ENCODE measurements at regions not wholly inside any gene's neighbourhood (a gene's known extent, or its start where the extent isn't known, plus 50 kb on each side); places are given as distances from the start of the nearest gene placed in this dataset.

DNA sequence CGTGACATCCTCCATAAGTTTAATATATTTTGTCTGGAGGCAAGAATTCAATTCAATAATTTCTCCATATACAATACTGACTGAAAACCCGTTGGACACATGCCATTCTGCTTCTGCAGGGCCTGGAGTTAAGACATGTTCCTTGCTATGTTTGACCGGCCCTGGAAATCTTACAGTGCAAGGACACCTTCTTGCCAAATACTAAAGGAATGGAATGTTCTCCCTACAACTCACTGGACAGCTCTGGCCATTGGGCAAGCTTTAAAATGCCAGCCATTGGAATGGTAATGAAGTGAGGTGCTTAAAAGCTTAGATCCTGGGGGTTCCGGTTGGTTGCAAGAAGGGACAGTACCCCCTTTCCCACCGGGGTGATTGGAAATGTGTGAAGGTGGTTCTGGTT, 329.8 kb upstream of the PROK2 start:
- no peak for DNase-seq (ENCODE audit: extremely low spot score in 2 of 2)
- Histone ChIP-seq H3K9me3 (no peaks in the 10 kb centered on the region), H3K36me3 (no peaks in the 10 kb centered on the region), H3K27me3 (no peaks in the 10 kb centered on the region), H3K4me1 (no peaks in the 10 kb centered on the region), H3K27ac (no peak overlapping the region), H3K4me3 (no peak overlapping the region)
- TF ChIP-seq POLR2A (IDR thresholded peaks at IDR 0.05) (no peak), POLR2AphosphoS5 (IDR thresholded peaks at IDR 0.05; ENCODE audit: insufficient read depth in 1 of 2, low read depth in 1 of 2) (no peak)
- TF ChIP-seq, protein P1, sequence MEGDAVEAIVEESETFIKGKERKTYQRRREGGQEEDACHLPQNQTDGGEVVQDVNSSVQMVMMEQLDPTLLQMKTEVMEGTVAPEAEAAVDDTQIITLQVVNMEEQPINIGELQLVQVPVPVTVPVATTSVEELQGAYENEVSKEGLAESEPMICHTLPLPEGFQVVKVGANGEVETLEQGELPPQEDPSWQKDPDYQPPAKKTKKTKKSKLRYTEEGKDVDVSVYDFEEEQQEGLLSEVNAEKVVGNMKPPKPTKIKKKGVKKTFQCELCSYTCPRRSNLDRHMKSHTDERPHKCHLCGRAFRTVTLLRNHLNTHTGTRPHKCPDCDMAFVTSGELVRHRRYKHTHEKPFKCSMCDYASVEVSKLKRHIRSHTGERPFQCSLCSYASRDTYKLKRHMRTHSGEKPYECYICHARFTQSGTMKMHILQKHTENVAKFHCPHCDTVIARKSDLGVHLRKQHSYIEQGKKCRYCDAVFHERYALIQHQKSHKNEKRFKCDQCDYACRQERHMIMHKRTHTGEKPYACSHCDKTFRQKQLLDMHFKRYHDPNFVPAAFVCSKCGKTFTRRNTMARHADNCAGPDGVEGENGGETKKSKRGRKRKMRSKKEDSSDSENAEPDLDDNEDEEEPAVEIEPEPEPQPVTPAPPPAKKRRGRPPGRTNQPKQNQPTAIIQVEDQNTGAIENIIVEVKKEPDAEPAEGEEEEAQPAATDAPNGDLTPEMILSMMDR (IDR thresholded peaks at IDR 0.05) = no peak
- intact Hi-C loops (cut with DNase I) = no loop called here

DNA sequence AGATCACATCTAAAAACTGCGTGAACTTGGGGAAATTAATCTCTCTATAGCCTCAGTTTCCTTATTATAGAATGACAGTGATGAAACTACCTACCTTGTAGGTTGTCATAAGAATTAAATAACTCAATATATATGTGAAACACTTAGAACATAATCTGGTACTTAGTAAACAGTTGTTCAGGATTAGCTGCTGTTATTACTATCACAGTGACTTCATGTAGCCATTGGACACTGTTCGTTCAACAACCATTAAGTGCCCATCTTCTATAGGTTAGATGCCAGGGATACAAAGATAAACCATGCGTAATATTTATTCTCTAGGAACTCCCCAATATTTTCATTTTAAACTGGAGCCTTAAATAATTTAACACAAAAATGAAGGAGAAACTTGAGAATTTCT, 329.0 kb upstream of the PROK2 start:
- TF ChIP-seq, protein P1 (IDR thresholded peaks at IDR 0.05) = no peak
- TF ChIP-seq POLR2AphosphoS5 (IDR thresholded peaks at IDR 0.05; ENCODE audit: insufficient read depth in 1 of 2, low read depth in 1 of 2) (no peak), POLR2A (IDR thresholded peaks at IDR 0.05) (no peak)
- no peaks in the 10 kb centered on the region for H3K36me3 ChIP-seq
- no peak overlapping the region for H3K27ac ChIP-seq
- no peak overlapping the region for H3K4me3 ChIP-seq
- H3K4me1 ChIP-seq = no peaks in the 10 kb centered on the region
- H3K9me3 ChIP-seq = no peaks in the 10 kb centered on the region
- H3K27me3 ChIP-seq = no peaks in the 10 kb centered on the region
- intact Hi-C loops (cut with DNase I) = no loop called here
- no peak for DNase-seq (ENCODE audit: extremely low spot score in 2 of 2)

DNA sequence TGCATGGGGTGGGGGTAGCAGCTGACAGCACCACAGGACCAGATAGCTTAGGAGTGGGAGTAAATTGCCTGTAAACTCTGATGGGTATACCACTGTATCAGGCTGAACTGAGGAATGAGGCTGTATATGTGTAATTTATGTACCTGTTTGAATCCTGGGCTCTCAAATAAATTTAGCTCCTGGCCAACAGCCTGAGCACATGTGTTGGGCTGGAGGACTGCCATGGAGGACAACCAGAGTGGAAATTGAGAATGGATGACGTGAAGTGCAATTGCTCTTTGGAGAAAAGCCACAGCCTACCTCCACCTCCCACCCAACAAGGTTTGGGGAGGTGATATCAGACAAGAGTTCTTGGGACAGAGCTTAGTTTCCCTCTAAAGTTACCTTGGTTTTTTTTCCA, 328.6 kb upstream of the PROK2 start:
- intact Hi-C loops (cut with DNase I) = no loop called here
- Histone ChIP-seq H3K4me1 (no peaks in the 10 kb centered on the region), H3K36me3 (no peaks in the 10 kb centered on the region), H3K9me3 (no peaks in the 10 kb centered on the region), H3K4me3 (no peak overlapping the region), H3K27ac (no peak overlapping the region), H3K27me3 (no peaks in the 10 kb centered on the region)
- DNase-seq (ENCODE audit: extremely low spot score in 2 of 2) = no peak
- TF ChIP-seq POLR2A (IDR thresholded peaks at IDR 0.05) (no peak), POLR2AphosphoS5 (IDR thresholded peaks at IDR 0.05; ENCODE audit: insufficient read depth in 1 of 2, low read depth in 1 of 2) (no peak)
- TF ChIP-seq, protein P1 (IDR thresholded peaks at IDR 0.05) = no peak

DNA sequence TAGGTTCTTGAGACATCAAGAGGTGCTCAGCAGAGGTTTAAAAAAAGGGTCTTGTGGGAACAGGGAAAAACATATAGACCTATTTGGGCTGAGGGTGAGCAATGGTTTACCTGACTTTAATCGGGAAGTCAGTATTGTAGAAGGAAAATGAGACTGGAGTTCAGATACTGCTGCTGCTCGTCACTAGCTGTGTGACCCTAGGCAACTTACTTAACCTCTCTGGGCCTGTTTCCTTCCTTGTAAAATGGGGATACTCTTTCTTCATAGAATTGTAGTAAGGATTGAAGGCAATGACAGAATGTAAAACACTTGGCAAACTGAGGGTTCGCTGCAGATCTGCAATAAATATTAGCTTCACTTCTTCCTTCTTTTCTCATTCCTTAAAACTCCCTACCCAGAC, 327.5 kb upstream of the PROK2 start:
- TF ChIP-seq, protein P1 (IDR thresholded peaks at IDR 0.05) = no peak
- no peak for TF ChIP-seq POLR2AphosphoS5 (IDR thresholded peaks at IDR 0.05; ENCODE audit: insufficient read depth in 1 of 2, low read depth in 1 of 2)
- no peak for TF ChIP-seq POLR2A (IDR thresholded peaks at IDR 0.05)
- H3K27ac ChIP-seq = no peak overlapping the region
- H3K36me3 ChIP-seq = no peaks in the 10 kb centered on the region
- no peak overlapping the region for H3K4me3 ChIP-seq
- H3K27me3 ChIP-seq = no peaks in the 10 kb centered on the region
- intact Hi-C loops (cut with DNase I) = no loop called here
- no peaks in the 10 kb centered on the region for H3K9me3 ChIP-seq
- no peak for DNase-seq (ENCODE audit: extremely low spot score in 2 of 2)
- no peaks in the 10 kb centered on the region for H3K4me1 ChIP-seq

DNA sequence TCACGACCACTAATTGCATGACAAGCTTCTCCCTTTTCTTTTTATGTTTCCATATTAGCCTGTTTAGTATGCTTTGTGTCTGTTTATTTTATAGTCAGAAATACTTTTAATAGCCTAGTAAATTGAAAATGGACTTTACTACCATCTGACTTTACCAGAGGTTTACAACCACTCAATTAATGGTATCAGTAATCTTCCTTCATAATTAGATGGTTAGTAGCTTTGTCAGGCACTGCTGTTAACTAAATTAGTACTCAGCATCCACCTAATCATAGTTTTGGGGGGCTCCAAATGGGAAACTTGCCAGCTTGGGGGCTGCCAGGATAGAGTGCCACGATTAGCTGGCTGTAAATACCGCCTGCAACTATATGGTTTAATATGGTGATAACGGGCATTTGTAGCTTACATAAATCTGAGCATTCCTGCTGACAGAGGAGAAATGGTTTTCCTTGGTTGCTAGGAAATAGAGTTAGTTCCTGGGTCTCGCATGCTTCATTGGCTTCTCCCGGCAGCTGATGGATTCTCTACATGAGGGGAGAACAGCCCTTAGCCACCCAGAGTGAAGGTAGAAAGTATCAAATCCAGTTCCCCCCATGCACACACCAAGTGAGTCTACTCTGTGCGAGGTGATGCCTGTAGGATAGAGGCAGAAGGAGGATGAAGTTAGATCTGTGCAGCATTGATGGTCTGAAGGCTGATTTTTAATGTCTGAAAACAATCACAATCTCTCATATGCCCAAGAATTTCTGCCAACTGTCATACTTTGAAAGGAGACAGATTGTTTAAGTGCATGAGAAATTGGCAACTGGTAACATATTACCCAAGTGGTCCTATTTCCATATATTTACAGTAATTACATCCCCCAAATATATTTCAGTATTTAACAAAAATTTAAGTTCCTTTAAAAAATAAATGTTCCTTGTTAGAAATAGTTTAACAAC, 326.6 kb upstream of the PROK2 start:
- H3K9me3 ChIP-seq = no peaks in the 10 kb centered on the region
- H3K4me1 ChIP-seq = no peaks in the 10 kb centered on the region
- intact Hi-C loops (cut with DNase I) = no loop called here
- H3K27me3 ChIP-seq = no peaks in the 10 kb centered on the region
- DNase-seq (ENCODE audit: extremely low spot score in 2 of 2) = no peak
- TF ChIP-seq POLR2AphosphoS5 (IDR thresholded peaks at IDR 0.05; ENCODE audit: insufficient read depth in 1 of 2, low read depth in 1 of 2) = no peak
- no peak for TF ChIP-seq POLR2A (IDR thresholded peaks at IDR 0.05)
- TF ChIP-seq, protein P1 (IDR thresholded peaks at IDR 0.05) = no peak
- no peak overlapping the region for H3K27ac ChIP-seq
- H3K4me3 ChIP-seq = no peak overlapping the region
- H3K36me3 ChIP-seq = no peaks in the 10 kb centered on the region

Data from vagina (tissue), 2 donors.